Skeletal muscle satellite cell (primary cell): ENCODE measurements at regions not wholly inside any gene's neighbourhood (a gene's known extent, or its start where the extent isn't known, plus 50 kb on each side); places are given as distances from the start of the nearest gene placed in this dataset.
"Not testable (repeated sequence)": the region's sequence is repeated elsewhere in the genome, so short reads cannot be mapped to it uniquely, and the experiment has no call there.

ENCODE experiments used
- H3K27me3 ChIP-seq: 2 replicates; pipeline ENCODE4 v1.7.0; 2013; ENCODE audit warnings: low read length; ENCODE audit not compliant: control insufficient read depth, insufficient read depth
- H3K36me3 ChIP-seq: 2 replicates; pipeline ENCODE4 v1.7.0; 2013; ENCODE audit warnings: mild to moderate bottlenecking, control low read depth, low read length; ENCODE audit not compliant: insufficient read depth
- H3K4me1 ChIP-seq: 2 replicates; pipeline ENCODE4 v1.7.0; 2013; ENCODE audit warnings: low read length; ENCODE audit not compliant: control insufficient read depth, insufficient read depth
- H3K4me2 ChIP-seq: 2 replicates; pipeline ENCODE4 v1.7.0; 2013; ENCODE audit warnings: mild to moderate bottlenecking, low read length
- H3K4me3 ChIP-seq: 2 replicates; pipeline ENCODE4 v1.7.0; 2013; ENCODE audit warnings: low read length
- H3K9ac ChIP-seq: 2 replicates; pipeline ENCODE4 v1.7.0; 2013; ENCODE audit warnings: mild to moderate bottlenecking, low read depth, low read length, moderate library complexity
- H3K9me3 ChIP-seq: replicated peaks from 2 replicates; pipeline ENCODE4 v1.7.0; 2013; ENCODE audit warnings: mild to moderate bottlenecking, control low read depth, low read length

GRCh38 chr5:62100201-62100600, 205.8 kb upstream of the KIF2A start:
- peaks cover 7% of the 10 kb centered on the region for H3K27me3 ChIP-seq
- H3K4me2 ChIP-seq: no peak overlapping the region
- H3K9me3 ChIP-seq: no peaks in the 10 kb centered on the region
- H3K4me1 ChIP-seq: no peaks in the 10 kb centered on the region
- no peak overlapping the region for H3K4me3 ChIP-seq
- no peaks in the 10 kb centered on the region for H3K36me3 ChIP-seq
- no peak overlapping the region for H3K9ac ChIP-seq

GRCh38 chr5:62103863-62104262, 202.1 kb upstream of the KIF2A start:
- H3K4me3 ChIP-seq, H3K36me3 ChIP-seq, H3K9ac ChIP-seq, H3K27me3 ChIP-seq, H3K4me1 ChIP-seq, H3K9me3 ChIP-seq, H3K4me2 ChIP-seq: not testable (repeated sequence)

- Histone ChIP-seq H3K36me3 (no peaks in the 10 kb centered on the region), H3K4me2 (no peak overlapping the region), H3K9ac (no peak overlapping the region), H3K27me3 (no peaks in the 10 kb centered on the region), H3K9me3 (no peaks in the 10 kb centered on the region), H3K4me1 (peaks cover 12% of the 10 kb centered on the region), H3K4me3 (no peak overlapping the region)
Measured at GRCh38 chr5:62111428-62111827, 194.6 kb upstream of the KIF2A start.

GRCh38 chr5:62112689-62113228, 193.2 kb upstream of the KIF2A start:
- no peak overlapping the region for H3K4me2 ChIP-seq
- H3K36me3 ChIP-seq: no peaks in the 10 kb centered on the region
- peaks cover 12% of the 10 kb centered on the region for H3K4me1 ChIP-seq
- no peaks in the 10 kb centered on the region for H3K9me3 ChIP-seq
- H3K27me3 ChIP-seq: peaks cover 6% of the 10 kb centered on the region
- no peak overlapping the region for H3K4me3 ChIP-seq
- no peak overlapping the region for H3K9ac ChIP-seq

GRCh38 chr5:62115014-62115413, 191.0 kb upstream of the KIF2A start:
- H3K4me3 ChIP-seq: no peak overlapping the region
- peaks cover 9% of the 10 kb centered on the region for H3K27me3 ChIP-seq
- no peaks in the 10 kb centered on the region for H3K36me3 ChIP-seq
- H3K9ac ChIP-seq: no peak overlapping the region
- H3K4me1 ChIP-seq: peaks cover 12% of the 10 kb centered on the region
- no peaks in the 10 kb centered on the region for H3K9me3 ChIP-seq
- H3K4me2 ChIP-seq: no peak overlapping the region

- H3K4me2 ChIP-seq: no peak overlapping the region
Measured at GRCh38 chr5:62124266-62124665, 181.7 kb upstream of the KIF2A start.

GRCh38 chr5:62126090-62126489, 179.9 kb upstream of the KIF2A start:
- no peak overlapping the region for H3K9ac ChIP-seq
- H3K4me2 ChIP-seq: no peak overlapping the region
- no peaks in the 10 kb centered on the region for H3K36me3 ChIP-seq
- H3K27me3 ChIP-seq: peaks cover 9% of the 10 kb centered on the region
- no peak overlapping the region for H3K4me3 ChIP-seq
- no peaks in the 10 kb centered on the region for H3K4me1 ChIP-seq
- H3K9me3 ChIP-seq: no peaks in the 10 kb centered on the region

More at GRCh38 chr5:62124266-62124665, 181.7 kb upstream of the KIF2A start:
- Histone ChIP-seq H3K4me3 (no peak overlapping the region), H3K36me3 (no peaks in the 10 kb centered on the region), H3K9me3 (no peaks in the 10 kb centered on the region), H3K9ac (no peak overlapping the region), H3K4me1 (no peaks in the 10 kb centered on the region), H3K27me3 (peaks cover 9% of the 10 kb centered on the region)

GRCh38 chr5:62127098-62127736, 178.8 kb upstream of the KIF2A start:
- Histone ChIP-seq H3K27me3 (peaks cover 9% of the 10 kb centered on the region), H3K9ac (no peak overlapping the region), H3K4me1 (no peaks in the 10 kb centered on the region), H3K4me3 (no peak overlapping the region), H3K9me3 (no peaks in the 10 kb centered on the region), H3K36me3 (no peaks in the 10 kb centered on the region), H3K4me2 (no peak overlapping the region)

GRCh38 chr5:62130107-62130506, 175.9 kb upstream of the KIF2A start:
- no peaks in the 10 kb centered on the region for H3K27me3 ChIP-seq
- H3K36me3 ChIP-seq: no peaks in the 10 kb centered on the region
- H3K4me1 ChIP-seq: no peaks in the 10 kb centered on the region
- no peak overlapping the region for H3K4me3 ChIP-seq
- H3K9ac ChIP-seq: no peak overlapping the region
- no peaks in the 10 kb centered on the region for H3K9me3 ChIP-seq
- no peak overlapping the region for H3K4me2 ChIP-seq

GRCh38 chr5:62132276-62132675, 173.7 kb upstream of the KIF2A start:
- Histone ChIP-seq H3K36me3 (no peaks in the 10 kb centered on the region), H3K4me2 (no peak overlapping the region), H3K9ac (no peak overlapping the region), H3K27me3 (peaks cover 15% of the 10 kb centered on the region), H3K9me3 (no peaks in the 10 kb centered on the region), H3K4me1 (no peaks in the 10 kb centered on the region), H3K4me3 (no peak overlapping the region)

- Histone ChIP-seq H3K4me3 (no peak overlapping the region), H3K9ac (no peak overlapping the region), H3K4me2 (no peak overlapping the region), H3K9me3 (no peaks in the 10 kb centered on the region), H3K4me1 (no peaks in the 10 kb centered on the region), H3K27me3 (peaks cover 20% of the 10 kb centered on the region), H3K36me3 (no peaks in the 10 kb centered on the region)
Measured at GRCh38 chr5:62133426-62133825, 172.6 kb upstream of the KIF2A start.

- Histone ChIP-seq H3K9me3 (no peaks in the 10 kb centered on the region), H3K27me3 (peaks cover 28% of the 10 kb centered on the region), H3K4me2 (no peak overlapping the region), H3K9ac (no peak overlapping the region), H3K36me3 (no peaks in the 10 kb centered on the region), H3K4me3 (no peak overlapping the region), H3K4me1 (no peaks in the 10 kb centered on the region)
Measured at GRCh38 chr5:62134811-62135210, 171.2 kb upstream of the KIF2A start.
